Lung (tissue), 11 donors: ENCODE measurements at regions not wholly inside any gene's neighbourhood (a gene's known extent, or its start where the extent isn't known, plus 50 kb on each side); places are given as distances from the start of the nearest gene placed in this dataset.

Experiments
- ATAC-seq: fragments of 200-7000 bp; cut with Tn5 transposase; one replicate; pipeline ENCODE4 v1.9.1; 2020; ENCODE audit warnings: moderate number of reproducible peaks; ENCODE audit not compliant: insufficient read depth, low FRiP score
- DNase-seq, 3 donors: peaks; one replicate each; pipeline ENCODE4 v3.0.0-alpha.2; 2013 to 2017
- H3K27ac ChIP-seq, 2 donors: one replicate each; pipeline ENCODE4 v1.5.1; 2013; ENCODE audit warnings: mild to moderate bottlenecking in 2 of 2, moderate library complexity in 2 of 2, control low read depth in 1 of 2, inconsistent platforms in 1 of 2, low read depth in 1 of 2, low read length in 1 of 2
- H3K27me3 ChIP-seq, 3 donors: one replicate each; pipeline ENCODE4 v1.5.1; 2013; ENCODE audit warnings: low read length in 2 of 3; ENCODE audit not compliant: control insufficient read depth in 3 of 3, insufficient read depth in 3 of 3
- H3K36me3 ChIP-seq, 4 donors: one replicate each; pipeline ENCODE4 v1.5.1; 2013; ENCODE audit warnings: low read length in 4 of 4, mild to moderate bottlenecking in 1 of 4, moderate library complexity in 1 of 4; ENCODE audit not compliant: control insufficient read depth in 4 of 4, insufficient read depth in 4 of 4
- H3K4me1 ChIP-seq, 5 donors: one replicate each; pipeline ENCODE4 v1.5.1; 2013; ENCODE audit warnings: low read length in 5 of 5, mild to moderate bottlenecking in 2 of 5, moderate library complexity in 1 of 5; ENCODE audit not compliant: control insufficient read depth in 5 of 5, insufficient read depth in 5 of 5
- H3K4me3 ChIP-seq: one replicate; pipeline ENCODE4 v1.5.1; 2013; ENCODE audit warnings: mild to moderate bottlenecking, control low read depth, moderate library complexity
- H3K9ac ChIP-seq, 2 donors: one replicate each; pipeline ENCODE4 v1.5.1; 2013; ENCODE audit warnings: low read length in 2 of 2, control low read depth in 1 of 2; ENCODE audit not compliant: insufficient read depth in 1 of 2
- H3K9me3 ChIP-seq, 4 donors: one replicate each; pipeline ENCODE4 v1.5.1; 2013; ENCODE audit warnings: low read length in 3 of 4, mild to moderate bottlenecking in 1 of 4, moderate library complexity in 1 of 4; ENCODE audit not compliant: control insufficient read depth in 4 of 4, insufficient read depth in 3 of 4
- CTCF ChIP-seq: IDR thresholded peaks from 2 replicates; pipeline ENCODE4 v1.5.1; 2012; ENCODE audit warnings: mild to moderate bottlenecking; ENCODE audit errors: control extremely low read depth, extremely low read depth
- WGBS, 2 donors: extraction: QIAGEN DNeasy Blood & Tissue Kit; methylation state at CpG; one replicate each; pipeline ENCODE4 v1.1.7; 2013; 5-methylcytosine and 5-hydroxymethylcytosine counted together
- donor health status: control.
- donor health status: control.
- donor health status: Bipolar disorder and iron deficiency.
- donor health status: healthy.
- donor health status: DM: yes; HTN: yes; CAD: no.

GRCh38 chr12:41905759-41906297, 238.8 kb downstream of the GXYLT1 start:
- peaks cover 0 to 3% (median 0%) of the 10 kb centered on the region in 5 donors for H3K4me1 ChIP-seq
- DNase-seq (no peak), ATAC-seq (no peak)
- no peaks in the 10 kb centered on the region for H3K27me3 ChIP-seq
- no peak overlapping the region for H3K4me3 ChIP-seq
- 96 to 97% methylated on average over 6 of the region's 6 CpGs for WGBS, 2 donors
- no peak overlapping the region for H3K27ac ChIP-seq
- H3K9me3 ChIP-seq, result no peaks in the 10 kb centered on the region
- TF ChIP-seq CTCF, result no peak
- no peaks in the 10 kb centered on the region for H3K36me3 ChIP-seq
- H3K9ac ChIP-seq, result no peak overlapping the region

GRCh38 chr12:41905073-41905758, 239.5 kb downstream of the GXYLT1 start:
- ATAC-seq (no peak), DNase-seq (no peak)
- Histone ChIP-seq H3K9me3 (no peaks in the 10 kb centered on the region), H3K9ac (no peak overlapping the region), H3K36me3 (no peaks in the 10 kb centered on the region), H3K4me1 (peaks cover 0 to 3% (median 0%) of the 10 kb centered on the region in 5 donors), H3K4me3 (no peak overlapping the region), H3K27ac (no peak overlapping the region), H3K27me3 (no peaks in the 10 kb centered on the region)
- WGBS, 2 donors, result 83% methylated on average over 7 of the region's 7 CpGs
- TF ChIP-seq CTCF, result no peak

GRCh38 chr12:41904041-41904440, 240.6 kb downstream of the GXYLT1 start:
- no peaks in the 10 kb centered on the region for H3K9me3 ChIP-seq
- TF ChIP-seq CTCF, result no peak
- H3K9ac ChIP-seq, result no peak overlapping the region
- no peaks in the 10 kb centered on the region for H3K36me3 ChIP-seq
- H3K27ac ChIP-seq, result no peak overlapping the region
- DNase-seq, result no peak
- 81 to 82% methylated on average over 4 of the region's 4 CpGs for WGBS, 2 donors
- no peaks in the 10 kb centered on the region for H3K27me3 ChIP-seq
- H3K4me1 ChIP-seq, result peaks cover 0 to 3% (median 0%) of the 10 kb centered on the region in 5 donors
- ATAC-seq, result no peak
- H3K4me3 ChIP-seq, result no peak overlapping the region
